A549 (cell line): ENCODE measurements at regions not wholly inside any gene's neighbourhood (a gene's known extent, or its start where the extent isn't known, plus 50 kb on each side); places are given as distances from the start of the nearest gene placed in this dataset.

Experiments used
- CBX2 ChIP-seq: fragments of 200-600 bp; sonication (generic); IDR thresholded peaks from 2 replicates; pipeline ENCODE4 v1.6.1; 2016; ENCODE audit warnings: low read depth, mild to moderate bottlenecking, borderline replicate concordance
- CBX8 ChIP-seq: fragments of 200-600 bp; sonication (generic); IDR thresholded peaks from 2 replicates; pipeline ENCODE4 v1.6.1; 2016
- CHD2 ChIP-seq: fragments of 150-350 bp; IDR thresholded peaks from 2 replicates; pipeline ENCODE4 v1.6.1; 2014; ENCODE audit warnings: low read length; ENCODE audit not compliant: partially characterized antibody
- CHD4 ChIP-seq: fragments of 200-600 bp; sonication (generic); IDR thresholded peaks from 2 replicates; pipeline ENCODE4 v1.6.1; 2016; ENCODE audit warnings: antibody characterized with exemption, mild to moderate bottlenecking, borderline replicate concordance
- EP300 ChIP-seq, 2 experiments: fragments of >200 bp; sonication (Bioruptor Twin); formaldehyde crosslinking; IDR thresholded peaks; 2 replicates in 1 of 2; 3 replicates in 1 of 2; pipeline ENCODE4 v1.6.1; 2016 to 2017
- ESRRA ChIP-seq: fragments of 150-350 bp; IDR thresholded peaks from 2 replicates; pipeline ENCODE4 v1.6.1; 2014; ENCODE audit warnings: mild to moderate bottlenecking, low read length, borderline replicate concordance
- POLR2AphosphoS2 ChIP-seq: conservative IDR thresholded peaks from 2 replicates; pipeline ENCODE4 v1.6.1; 2012; ENCODE audit warnings: low read length, improper control_type of control experiment, inconsistent platforms
- RCOR1 ChIP-seq: fragments of 150-350 bp; IDR thresholded peaks from 2 replicates; pipeline ENCODE4 v1.6.1; 2014; ENCODE audit warnings: antibody characterized with exemption, low read length, low read depth
- SMC3 ChIP-seq: fragments of >200 bp; sonication (Bioruptor Twin); formaldehyde crosslinking; IDR thresholded peaks from 3 replicates; pipeline ENCODE4 v1.6.1; 2018; ENCODE audit warnings: inconsistent platforms
- ZFP36 ChIP-seq: fragments of 450-650 bp; IDR thresholded peaks from 2 replicates; pipeline ENCODE4 v1.6.1; 2014; ENCODE audit warnings: borderline replicate concordance; ENCODE audit not compliant: partially characterized antibody
- TF ChIP-seq, protein P1 (sequence below): fragments of >200 bp; sonication (Bioruptor Twin); formaldehyde crosslinking; IDR thresholded peaks from 3 replicates; pipeline ENCODE4 v1.5.1; 2016
- TF ChIP-seq, protein P2 (sequence below): IDR thresholded peaks from 2 replicates; pipeline ENCODE4 v1.6.1; 2012

DNA sequence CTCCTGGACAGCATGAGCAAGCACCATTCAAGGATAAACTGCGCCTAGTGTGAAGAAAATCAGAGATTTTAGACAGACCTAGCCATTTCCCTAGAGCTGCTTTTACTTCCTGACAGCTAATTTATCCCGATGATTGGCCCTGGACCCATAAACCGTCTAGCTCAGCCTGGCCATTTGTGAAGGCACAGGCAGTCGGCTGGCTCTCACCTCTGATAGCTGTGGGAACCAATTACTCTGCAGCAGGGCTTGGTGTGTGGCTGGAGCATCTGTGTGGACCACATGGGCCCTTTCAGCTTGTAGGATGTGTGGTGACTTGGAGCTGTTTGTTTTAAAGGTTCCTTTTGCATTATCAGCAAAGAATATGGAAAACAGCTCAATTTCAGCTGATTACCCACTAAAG, 111.1 kb upstream of the NPY start:
- TF ChIP-seq, protein P1, sequence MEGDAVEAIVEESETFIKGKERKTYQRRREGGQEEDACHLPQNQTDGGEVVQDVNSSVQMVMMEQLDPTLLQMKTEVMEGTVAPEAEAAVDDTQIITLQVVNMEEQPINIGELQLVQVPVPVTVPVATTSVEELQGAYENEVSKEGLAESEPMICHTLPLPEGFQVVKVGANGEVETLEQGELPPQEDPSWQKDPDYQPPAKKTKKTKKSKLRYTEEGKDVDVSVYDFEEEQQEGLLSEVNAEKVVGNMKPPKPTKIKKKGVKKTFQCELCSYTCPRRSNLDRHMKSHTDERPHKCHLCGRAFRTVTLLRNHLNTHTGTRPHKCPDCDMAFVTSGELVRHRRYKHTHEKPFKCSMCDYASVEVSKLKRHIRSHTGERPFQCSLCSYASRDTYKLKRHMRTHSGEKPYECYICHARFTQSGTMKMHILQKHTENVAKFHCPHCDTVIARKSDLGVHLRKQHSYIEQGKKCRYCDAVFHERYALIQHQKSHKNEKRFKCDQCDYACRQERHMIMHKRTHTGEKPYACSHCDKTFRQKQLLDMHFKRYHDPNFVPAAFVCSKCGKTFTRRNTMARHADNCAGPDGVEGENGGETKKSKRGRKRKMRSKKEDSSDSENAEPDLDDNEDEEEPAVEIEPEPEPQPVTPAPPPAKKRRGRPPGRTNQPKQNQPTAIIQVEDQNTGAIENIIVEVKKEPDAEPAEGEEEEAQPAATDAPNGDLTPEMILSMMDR: no peak
- TF ChIP-seq EP300 (IDR thresholded peaks at IDR 0.05) (no peak), POLR2AphosphoS2 (no peak), ZFP36 (no peak), SMC3 (no peak), ESRRA (no peak), CHD2 (no peak), RCOR1 (no peak), CBX2 (no peak), CBX8 (no peak), CHD4 (no peak)
- TF ChIP-seq, protein P2, sequence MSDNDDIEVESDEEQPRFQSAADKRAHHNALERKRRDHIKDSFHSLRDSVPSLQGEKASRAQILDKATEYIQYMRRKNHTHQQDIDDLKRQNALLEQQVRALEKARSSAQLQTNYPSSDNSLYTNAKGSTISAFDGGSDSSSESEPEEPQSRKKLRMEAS: no peak
